Hepatocyte (in vitro differentiated cells): ENCODE measurements at regions not wholly inside any gene's neighbourhood (a gene's known extent, or its start where the extent isn't known, plus 50 kb on each side); places are given as distances from the start of the nearest gene placed in this dataset.

Experiments
- CTCF ChIP-seq: fragments of 200-600 bp; sonication (generic); IDR thresholded peaks from 2 replicates; pipeline ENCODE4 v1.5.1; 2016; ENCODE audit warnings: antibody characterized with exemption, mild to moderate bottlenecking; ENCODE audit not compliant: poor library complexity
- EZH2 ChIP-seq: fragments of 200-600 bp; sonication (generic); IDR thresholded peaks from 2 replicates; pipeline ENCODE4 v1.6.1; 2016; ENCODE audit warnings: antibody characterized with exemption, mild to moderate bottlenecking, borderline replicate concordance

GRCh38 chr3:166472015-166472414 lies 634.8 kb upstream of the BCHE start:
- no peak for TF ChIP-seq CTCF
- TF ChIP-seq EZH2, result no peak
